H1 (cell line): ENCODE measurements at regions not wholly inside any gene's neighbourhood (a gene's known extent, or its start where the extent isn't known, plus 50 kb on each side); places are given as distances from the start of the nearest gene placed in this dataset.

ENCODE experiments used
- CTCF ChIA-PET: fragments of 300-600 bp; sonication (Branson Sonifier 250); formaldehyde crosslinking; loops from one replicate; lab custom pipeline; 2021; ENCODE audit not compliant: partially characterized antibody; lab: Charles Lee
- POLR2A ChIA-PET: fragments of 300-600 bp; sonication (Branson Sonifier 250); formaldehyde crosslinking; loops from one replicate; lab custom pipeline; 2021; ENCODE audit warnings: inconsistent platforms; ENCODE audit not compliant: partially characterized antibody; lab: Charles Lee
- DNase-seq, 2 experiments: peaks; one replicate each; pipeline versions ENCODE4 v3.0.0 to v3.0.0-alpha.2; 2010 to 2022; ENCODE audit warnings: low spot score in 2 of 2, low read depth in 1 of 2, mixed read lengths in 1 of 2
- FAIRE-seq: peaks from 2 replicates; lab custom pipeline; 2011; peaks lifted over from hg19 to GRCh38; lab: Jason Lieb, UNC
- H2AFZ ChIP-seq: 2 replicates; pipeline ENCODE4 v1.8.1; 2012; ENCODE audit warnings: low read length, inconsistent platforms
- H2AK5ac ChIP-seq: 2 replicates; pipeline ENCODE4 v1.6.1; 2013; ENCODE audit warnings: low read depth, low read length
- H2BK120ac ChIP-seq: replicated peaks from 2 replicates; pipeline ENCODE3; 2013; ENCODE audit warnings: low read depth, low read length, inconsistent platforms
- H2BK12ac ChIP-seq: 2 replicates; pipeline ENCODE4 v1.6.1; 2013; ENCODE audit warnings: low read depth, low read length
- H2BK15ac ChIP-seq: 2 replicates; pipeline ENCODE4 v1.6.1; 2013; ENCODE audit warnings: low read length
- H2BK20ac ChIP-seq: 2 replicates; pipeline ENCODE4 v1.6.1; 2013; ENCODE audit warnings: low read length
- H2BK5ac ChIP-seq: 2 replicates; pipeline ENCODE4 v1.6.1; 2013; ENCODE audit warnings: low read depth, low read length
- H3K14ac ChIP-seq: 2 replicates; pipeline ENCODE4 v1.6.1; 2013; ENCODE audit warnings: inconsistent platforms; ENCODE audit not compliant: insufficient read length
- H3K18ac ChIP-seq: 2 replicates; pipeline ENCODE4 v1.6.1; 2013; ENCODE audit warnings: low read length; ENCODE audit errors: extremely low read depth
- H3K23ac ChIP-seq: 2 replicates; pipeline ENCODE4 v1.6.1; 2013; ENCODE audit warnings: inconsistent platforms; ENCODE audit not compliant: insufficient read length
- H3K23me2 ChIP-seq: 2 replicates; pipeline ENCODE4 v1.6.1; 2013; ENCODE audit warnings: low read depth, low read length
- H3K27ac ChIP-seq: 2 replicates; pipeline ENCODE4 v1.6.1; 2011; ENCODE audit warnings: low read depth, low read length, inconsistent platforms
- H3K27me3 ChIP-seq, 4 experiments: replicated peaks in 1 of 4; 1 replicate in 1 of 4; 2 replicates in 3 of 4; pipeline versions ENCODE4 v1.6.1 to v1.8.1; 2011 to 2013; ENCODE audit warnings: low read length in 3 of 4, mild to moderate bottlenecking in 3 of 4, inconsistent platforms in 2 of 4, mixed read lengths in 2 of 4, moderate library complexity in 1 of 4; ENCODE audit not compliant: control insufficient read depth in 3 of 4, insufficient read depth in 3 of 4; ENCODE audit errors: extremely low read depth in 1 of 4
- H3K36me3 ChIP-seq, 4 experiments: 2 replicates each; pipeline versions ENCODE4 v1.6.1 to v1.8.1; 2011 to 2013; ENCODE audit warnings: mild to moderate bottlenecking in 4 of 4, low read length in 3 of 4, moderate library complexity in 2 of 4, control low read depth in 1 of 4, inconsistent platforms in 1 of 4; ENCODE audit not compliant: insufficient read depth in 4 of 4, control insufficient read depth in 2 of 4
- H3K4ac ChIP-seq: replicated peaks from 2 replicates; pipeline ENCODE3; 2013; ENCODE audit warnings: low read length, low read depth, mixed read lengths, inconsistent platforms; ENCODE audit not compliant: insufficient read length
- H3K4me1 ChIP-seq, 4 experiments: replicated peaks in 1 of 4; 1 replicate in 1 of 4; 2 replicates in 3 of 4; pipeline versions ENCODE4 v1.6.1 to v1.8.1; 2011 to 2013; ENCODE audit warnings: low read length in 3 of 4, inconsistent platforms in 2 of 4, mixed read lengths in 1 of 4; ENCODE audit not compliant: insufficient read depth in 4 of 4, control insufficient read depth in 3 of 4
- H3K4me2 ChIP-seq, 2 experiments: 2 replicates each; pipeline versions ENCODE4 v1.6.1 to v1.8.1; 2011 to 2013; ENCODE audit warnings: low read depth in 2 of 2, low read length in 2 of 2, control low read depth in 1 of 2, inconsistent platforms in 1 of 2, mild to moderate bottlenecking in 1 of 2; ENCODE audit not compliant: insufficient read depth in 1 of 2
- H3K4me3 ChIP-seq, 4 experiments: fragments of 200-600, 300-600 bp in 1 of 4; sonication (generic), shearing (Covaris generic), sonication (Bioruptor Twin) in 1 of 4; 2 replicates each; pipeline versions ENCODE4 v1.5.1 to v1.8.1; 2011 to 2016; ENCODE audit warnings: low read length in 4 of 4, low read depth in 3 of 4, control low read depth in 2 of 4, inconsistent platforms in 2 of 4, mild to moderate bottlenecking in 2 of 4, mixed read lengths in 1 of 4, moderate library complexity in 1 of 4; ENCODE audit not compliant: insufficient read depth in 2 of 4; ENCODE audit errors: extremely low read depth in 1 of 4
- H3K56ac ChIP-seq: replicated peaks from 2 replicates; pipeline ENCODE3; 2013; ENCODE audit warnings: low read depth, mild to moderate bottlenecking, mixed read lengths, low read length, inconsistent platforms; ENCODE audit not compliant: insufficient read length
- H3K79me1 ChIP-seq: 2 replicates; pipeline ENCODE4 v1.6.1; 2013; ENCODE audit warnings: low read depth, low read length, control low read depth
- H3K79me2 ChIP-seq, 2 experiments: 2 replicates each; pipeline versions ENCODE4 v1.6.1 to v1.8.1; 2012 to 2013; ENCODE audit warnings: low read length in 2 of 2, mild to moderate bottlenecking in 2 of 2, inconsistent platforms in 1 of 2; ENCODE audit not compliant: insufficient read depth in 2 of 2, control insufficient read depth in 1 of 2
- H3K9ac ChIP-seq, 4 experiments: replicated peaks in 1 of 4; 1 replicate in 1 of 4; 2 replicates in 3 of 4; pipeline versions ENCODE4 v1.6.1 to v1.8.1; 2011 to 2013; ENCODE audit warnings: low read depth in 3 of 4, low read length in 3 of 4, control low read depth in 2 of 4, mild to moderate bottlenecking in 2 of 4, moderate library complexity in 2 of 4, inconsistent platforms in 1 of 4; ENCODE audit errors: extremely low read depth in 1 of 4
- H3K9me3 ChIP-seq, 2 experiments: 2 replicates each; pipeline versions ENCODE4 v1.6.1 to v1.8.1; 2012 to 2013; ENCODE audit warnings: mild to moderate bottlenecking in 2 of 2, moderate library complexity in 2 of 2, control low read depth in 1 of 2, inconsistent platforms in 1 of 2, low read depth in 1 of 2, low read length in 1 of 2, mixed read lengths in 1 of 2; ENCODE audit not compliant: insufficient read depth in 2 of 2
- H4K20me1 ChIP-seq, 2 experiments: replicated peaks in 1 of 2; 2 replicates each; pipeline versions ENCODE3 to v1.8.1; 2011 to 2013; ENCODE audit warnings: inconsistent platforms in 2 of 2, low read length in 2 of 2, mild to moderate bottlenecking in 1 of 2; ENCODE audit not compliant: insufficient read depth in 2 of 2, control insufficient read depth in 1 of 2
- H4K5ac ChIP-seq: 2 replicates; pipeline ENCODE4 v1.6.1; 2013; ENCODE audit warnings: low read length, low read depth, mixed read lengths, inconsistent platforms; ENCODE audit not compliant: insufficient read length
- H4K8ac ChIP-seq: 2 replicates; pipeline ENCODE4 v1.8.0; 2013; ENCODE audit warnings: mild to moderate bottlenecking, moderate library complexity, low read length, inconsistent platforms; ENCODE audit not compliant: insufficient read depth; ENCODE audit errors: extremely low read depth
- H4K91ac ChIP-seq: replicated peaks from 2 replicates; pipeline ENCODE3; 2013; ENCODE audit warnings: low read length, mixed read lengths, inconsistent platforms; ENCODE audit not compliant: insufficient read length
- BACH1 ChIP-seq: IDR thresholded peaks from 2 replicates; pipeline ENCODE4 v1.6.1; 2012; ENCODE audit warnings: low read length, improper control_type of control experiment
- CREB1 ChIP-seq: IDR thresholded peaks from 2 replicates; pipeline ENCODE4 v1.6.1; 2012; ENCODE audit warnings: inconsistent platforms
- EZH2 ChIP-seq: fragments of 200-600 bp; sonication (generic); IDR thresholded peaks from 2 replicates; pipeline ENCODE4 v1.7.1; 2012; ENCODE audit warnings: low read depth, mild to moderate bottlenecking, moderate library complexity, low read length, inconsistent platforms; ENCODE audit not compliant: severe bottlenecking
- FOSL1 ChIP-seq: IDR thresholded peaks from 2 replicates; pipeline ENCODE4 v1.6.1; 2011; ENCODE audit warnings: mild to moderate bottlenecking, low read depth, low read length, moderate library complexity; ENCODE audit not compliant: insufficient read depth
- GABPA ChIP-seq: IDR thresholded peaks from 2 replicates; pipeline ENCODE4 v1.6.1; 2011; ENCODE audit warnings: mild to moderate bottlenecking, low read length, moderate library complexity, borderline replicate concordance; ENCODE audit not compliant: insufficient read depth
- GTF2F1 ChIP-seq: IDR thresholded peaks from 2 replicates; pipeline ENCODE4 v1.6.1; 2012; ENCODE audit warnings: low read depth, low read length, improper control_type of control experiment, borderline replicate concordance
- HDAC6 ChIP-seq: IDR thresholded peaks from one replicate; pipeline ENCODE4 v1.7.1; 2012; ENCODE audit warnings: low read depth, mild to moderate bottlenecking, inconsistent platforms, low read length, moderate library complexity
- JUND ChIP-seq: IDR thresholded peaks from 2 replicates; pipeline ENCODE4 v1.6.1; 2011; ENCODE audit warnings: mild to moderate bottlenecking, improper control_type of control experiment, low read length
- POLR2A ChIP-seq, 2 experiments: IDR thresholded peaks; 1 replicate in 1 of 2; 2 replicates in 1 of 2; pipeline ENCODE4 v1.6.1; 2011; ENCODE audit warnings: low read depth in 2 of 2, low read length in 2 of 2, mild to moderate bottlenecking in 2 of 2; ENCODE audit errors: control extremely low read depth in 1 of 2
- POU5F1 ChIP-seq: IDR thresholded peaks from 2 replicates; pipeline ENCODE4 v1.6.1; 2011; ENCODE audit warnings: low read depth, mild to moderate bottlenecking, low read length, moderate library complexity
- RFX5 ChIP-seq: IDR thresholded peaks from 2 replicates; pipeline ENCODE4 v1.6.1; 2011; ENCODE audit warnings: low read depth, low read length, improper control_type of control experiment, borderline replicate concordance
- RXRA ChIP-seq: IDR thresholded peaks from 2 replicates; pipeline ENCODE4 v1.6.1; 2011; ENCODE audit warnings: low read depth, mild to moderate bottlenecking, low read length, moderate library complexity; ENCODE audit not compliant: insufficient read depth
- SIX5 ChIP-seq: IDR thresholded peaks from 2 replicates; pipeline ENCODE4 v1.6.1; 2011; ENCODE audit warnings: mild to moderate bottlenecking, low read depth, low read length
- SP2 ChIP-seq: IDR thresholded peaks from 2 replicates; pipeline ENCODE4 v1.6.1; 2012; ENCODE audit warnings: mild to moderate bottlenecking, low read length, inconsistent platforms
- SP4 ChIP-seq: IDR thresholded peaks from 2 replicates; pipeline ENCODE4 v1.6.1; 2012; ENCODE audit warnings: low read length, inconsistent platforms
- TAF7 ChIP-seq: optimal IDR thresholded peaks from 2 replicates; pipeline ENCODE3; 2011; ENCODE audit warnings: low read depth, mild to moderate bottlenecking, inconsistent platforms, low read length, moderate library complexity, borderline replicate concordance
- WGBS, 2 experiments: shearing (Covaris generic) in 1 of 2; methylation state at CpG; one replicate each; pipeline versions ENCODE4 v1.1.6 to v1.1.7; 2013 to 2015; ENCODE audit warnings: low lambda C conversion rate in 2 of 2, mixed read lengths in 2 of 2, inconsistent platforms in 1 of 2, low coverage in 1 of 2, missing lambda C conversion rate in 1 of 2; ENCODE audit not compliant: insufficient replicate concordance in 2 of 2, insufficient coverage in 1 of 2, insufficient read length in 1 of 2; ENCODE audit errors: extremely low coverage in 1 of 2, missing lambda C conversion rate in 1 of 2; 5-methylcytosine and 5-hydroxymethylcytosine counted together

DNA sequence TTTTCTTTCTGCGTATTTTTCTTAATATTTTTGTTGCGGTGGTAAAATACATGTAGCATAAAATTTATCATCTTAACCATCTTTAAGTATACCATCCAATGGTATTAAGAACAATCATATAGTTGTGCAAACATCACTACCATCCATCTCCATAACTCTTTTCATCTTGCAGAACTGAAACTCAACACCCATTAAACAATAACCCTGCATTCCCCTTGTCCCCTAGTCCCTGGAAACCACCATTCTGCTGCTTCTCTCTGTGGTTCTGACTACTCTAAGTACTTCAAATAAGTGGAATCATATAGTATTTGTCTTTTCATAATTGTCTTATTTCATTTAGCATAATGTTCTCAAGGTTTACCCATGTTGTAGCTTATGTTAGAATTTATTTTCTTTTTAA lies 67.3 kb upstream of the EOMES start:
- ChIA-PET POLR2A (no interaction called here), CTCF (no interaction called here)
- no peak overlapping the region for H2BK15ac ChIP-seq
- no peak overlapping the region for H3K18ac ChIP-seq
- H4K91ac ChIP-seq = no peak overlapping the region
- H3K79me1 ChIP-seq = no peaks in the 10 kb centered on the region
- no peak overlapping the region for H3K56ac ChIP-seq
- no peak overlapping the region for H2BK5ac ChIP-seq
- no peak overlapping the region for H4K8ac ChIP-seq
- no peak overlapping the region for H3K4me3 ChIP-seq
- no peak overlapping the region for H2BK12ac ChIP-seq
- no peak overlapping the region for H2AK5ac ChIP-seq
- no peaks in the 10 kb centered on the region for H3K79me2 ChIP-seq
- H3K4me2 ChIP-seq = no peak overlapping the region
- no peak overlapping the region for H3K27ac ChIP-seq
- no peak for TF ChIP-seq SP2
- TF ChIP-seq TAF7 = no peak
- no peak for TF ChIP-seq GABPA
- no peak for TF ChIP-seq SP4
- no peak for TF ChIP-seq POLR2A (IDR thresholded peaks at IDR 0.05; ENCODE audit: control extremely low read depth in 1 of 2, low read depth in 2 of 2, low read length in 2 of 2)
- TF ChIP-seq GTF2F1 = no peak
- TF ChIP-seq BACH1 = no peak
- TF ChIP-seq FOSL1 = no peak
- TF ChIP-seq SIX5 = no peak
- TF ChIP-seq POU5F1 = no peak
- TF ChIP-seq HDAC6 = no peak
- TF ChIP-seq RXRA = no peak
- TF ChIP-seq EZH2 = no peak
- no peak for TF ChIP-seq RFX5
- TF ChIP-seq JUND = no peak
- TF ChIP-seq CREB1 = no peak
- no peaks in the 10 kb centered on the region for H3K23me2 ChIP-seq
- DNase-seq = no peak
- H3K23ac ChIP-seq = no peak overlapping the region
- FAIRE-seq = no peak
- H3K9ac ChIP-seq = no peak overlapping the region
- WGBS, 2 experiments = 93% methylated on average over 2 of the region's 2 CpGs; no CpG with 5 or more reads in 1 of the 2 experiments
- no peak overlapping the region for H3K14ac ChIP-seq
- no peaks in the 10 kb centered on the region for H3K4me1 ChIP-seq
- H2AFZ ChIP-seq = no peak overlapping the region
- H4K5ac ChIP-seq = no peak overlapping the region
- H3K36me3 ChIP-seq = no peaks in the 10 kb centered on the region
- H2BK20ac ChIP-seq = no peak overlapping the region
- H3K4ac ChIP-seq = no peak overlapping the region
- no peaks in the 10 kb centered on the region for H3K9me3 ChIP-seq
- no peaks in the 10 kb centered on the region for H4K20me1 ChIP-seq
- H3K27me3 ChIP-seq = peaks cover 0 to 1% (median 0%) of the 10 kb centered on the region in 4 experiments; a peak in 1 of 7 replicates
- no peak overlapping the region for H2BK120ac ChIP-seq
